GM23338 (cell line): ENCODE measurements at regions not wholly inside any gene's neighbourhood (a gene's known extent, or its start where the extent isn't known, plus 50 kb on each side); places are given as distances from the start of the nearest gene placed in this dataset.

Experiments used
- ATAC-seq: fragments of 200-7000 bp; cut with Tn5 transposase; 3 replicates; pipeline ENCODE4 v1.9.1; 2020
- DNase-seq: peaks from one replicate; pipeline ENCODE4 v3.0.0-alpha.2; 2015; ENCODE audit warnings: low spot score
- H2AFZ ChIP-seq: fragments of 200-600 bp; sonication (generic); 2 replicates; pipeline ENCODE4 v1.8.0; 2016; ENCODE audit warnings: antibody characterized with exemption, mild to moderate bottlenecking, moderate library complexity
- H3F3A ChIP-seq: fragments of 200-600 bp; sonication (generic); replicated peaks from 2 replicates; pipeline ENCODE4 v1.8.0; 2017; ENCODE audit warnings: antibody characterized with exemption, mixed run types, low read depth
- H3K27ac ChIP-seq: fragments of 200-600 bp; sonication (generic); 2 replicates; pipeline ENCODE4 v1.6.1; 2016; ENCODE audit warnings: low read depth
- H3K27me3 ChIP-seq: fragments of 200-600 bp; sonication (generic); 2 replicates; pipeline ENCODE4 v1.8.0; 2016; ENCODE audit warnings: mild to moderate bottlenecking, mixed run types, moderate library complexity; ENCODE audit not compliant: insufficient read depth
- H3K36me3 ChIP-seq: fragments of 200-600 bp; sonication (generic); 2 replicates; pipeline ENCODE4 v1.8.0; 2016; ENCODE audit warnings: mild to moderate bottlenecking; ENCODE audit not compliant: insufficient read depth
- H3K4me1 ChIP-seq: fragments of 200-600 bp; sonication (generic); 2 replicates; pipeline ENCODE4 v1.8.0; 2016; ENCODE audit warnings: mild to moderate bottlenecking, moderate library complexity; ENCODE audit not compliant: insufficient read depth
- H3K4me2 ChIP-seq: fragments of 200-600 bp; sonication (generic); 2 replicates; pipeline ENCODE4 v1.7.1; 2017; ENCODE audit warnings: mixed run types
- H3K4me3 ChIP-seq: fragments of 200-600 bp; sonication (generic); 2 replicates; pipeline ENCODE4 v1.6.1; 2016; ENCODE audit warnings: mixed run types
- H3K79me2 ChIP-seq: fragments of 200-600 bp; sonication (generic); replicated peaks from 2 replicates; pipeline ENCODE4 v1.8.0; 2017; ENCODE audit warnings: mild to moderate bottlenecking; ENCODE audit not compliant: insufficient read depth
- H3K9me2 ChIP-seq: fragments of 200-600 bp; sonication (generic); 2 replicates; pipeline ENCODE4 v1.8.0; 2017; ENCODE audit not compliant: insufficient read depth
- H4K20me1 ChIP-seq: fragments of 200-600 bp; sonication (generic); replicated peaks from 2 replicates; pipeline ENCODE4 v1.8.0; 2017; ENCODE audit warnings: mild to moderate bottlenecking; ENCODE audit not compliant: insufficient read depth
- H3K27ac Mint-ChIP-seq: 2 replicates; pipeline ENCODE4 v1.8.0; 2020; ENCODE audit warnings: inconsistent platforms, mild to moderate bottlenecking, moderate library complexity, mixed read lengths
- H3K27me3 Mint-ChIP-seq: 3 replicates; pipeline ENCODE4 v1.8.0; 2022; ENCODE audit warnings: low read depth, mild to moderate bottlenecking, moderate library complexity, mixed read lengths, inconsistent platforms; ENCODE audit not compliant: insufficient read depth, poor library complexity
- H3K36me3 Mint-ChIP-seq: 3 replicates; pipeline ENCODE4 v1.8.0; 2021; ENCODE audit warnings: low read depth, mild to moderate bottlenecking, inconsistent platforms, moderate library complexity, mixed read lengths
- H3K4me1 Mint-ChIP-seq: 3 replicates; pipeline ENCODE4 v1.8.0; 2020; ENCODE audit warnings: mild to moderate bottlenecking, inconsistent platforms, mixed read lengths
- H3K4me3 Mint-ChIP-seq: 3 replicates; pipeline ENCODE4 v1.8.0; 2021; ENCODE audit warnings: moderate library complexity, mild to moderate bottlenecking, inconsistent platforms, mixed read lengths
- H3K9me3 Mint-ChIP-seq: 3 replicates; pipeline ENCODE4 v1.8.0; 2020; ENCODE audit warnings: moderate library complexity, mild to moderate bottlenecking, inconsistent platforms, mixed read lengths
- CREB1 ChIP-seq: fragments of 250-450 bp; sonication (Bioruptor Pico); IDR thresholded peaks from 2 replicates; pipeline ENCODE4 v1.5.0; 2020; ENCODE audit warnings: low read depth, mild to moderate bottlenecking, moderate library complexity
- CTCF ChIP-seq, 2 experiments: fragments of 200-600 bp in 1 of 2; sonication (generic) in 1 of 2; conservative IDR thresholded peaks; 2 replicates each; pipeline versions ENCODE4 v1.5.1 to v1.6.1; 2016 to 2017; ENCODE audit warnings: antibody characterized with exemption in 2 of 2, low read depth in 2 of 2, mild to moderate bottlenecking in 2 of 2, moderate library complexity in 1 of 2
- ETS1 ChIP-seq: IDR thresholded peaks from 2 replicates; pipeline ENCODE4 v1.6.1; 2016; ENCODE audit warnings: antibody characterized with exemption
- EZH2 ChIP-seq: fragments of 200-600 bp; sonication (generic); IDR thresholded peaks from one replicate; pipeline ENCODE4 v1.8.0; 2017; ENCODE audit warnings: antibody characterized with exemption, mild to moderate bottlenecking, low read depth; ENCODE audit not compliant: unreplicated experiment
- EZH2phosphoT487 ChIP-seq: fragments of 200-600 bp; sonication (generic); IDR thresholded peaks from one replicate; pipeline ENCODE4 v1.8.1; 2018; ENCODE audit warnings: antibody characterized with exemption; ENCODE audit not compliant: unreplicated experiment
- JUNB ChIP-seq: IDR thresholded peaks from one replicate; pipeline ENCODE4 v1.6.1; 2016; ENCODE audit warnings: antibody characterized with exemption; ENCODE audit not compliant: unreplicated experiment
- NANOG ChIP-seq: IDR thresholded peaks from 2 replicates; pipeline ENCODE4 v1.6.1; 2016; ENCODE audit warnings: antibody characterized with exemption, borderline replicate concordance
- POLR2AphosphoS5 ChIP-seq: IDR thresholded peaks from 2 replicates; pipeline ENCODE4 v1.6.1; 2016; ENCODE audit warnings: antibody characterized with exemption, low read depth
- REST ChIP-seq: IDR thresholded peaks from one replicate; pipeline ENCODE4 v1.6.1; 2018; ENCODE audit warnings: antibody characterized with exemption; ENCODE audit not compliant: unreplicated experiment
- STAT1 ChIP-seq: IDR thresholded peaks from one replicate; pipeline ENCODE4 v1.6.1; 2016; ENCODE audit warnings: antibody characterized with exemption; ENCODE audit not compliant: unreplicated experiment
- ZNF114 ChIP-seq: fragments of 250-450 bp; sonication (Bioruptor Pico); IDR thresholded peaks from 2 replicates; pipeline ENCODE4 v1.5.0; 2020; ENCODE audit warnings: mild to moderate bottlenecking, moderate library complexity
- ZNF331 ChIP-seq: fragments of 250-450 bp; sonication (Bioruptor Pico); IDR thresholded peaks from 2 replicates; pipeline ENCODE4 v1.5.0; 2020; ENCODE audit warnings: low read depth, mild to moderate bottlenecking, moderate library complexity
- ZNF462 ChIP-seq: fragments of 250-450 bp; sonication (Bioruptor Pico); IDR thresholded peaks from 2 replicates; pipeline ENCODE4 v1.5.0; 2020; ENCODE audit warnings: mild to moderate bottlenecking, moderate library complexity

- peaks cover 10% of the 10 kb centered on the region; the same call in 1 of the 2 replicates for H3K9me2 ChIP-seq
- no peaks in the 10 kb centered on the region for H4K20me1 ChIP-seq
- no peak overlapping the region for H3K27ac ChIP-seq
- no peak for TF ChIP-seq STAT1
- no peak for TF ChIP-seq ZNF114
- TF ChIP-seq EZH2phosphoT487: no peak
- no peak for TF ChIP-seq ZNF331 (CRISPR knock-in tag)
- TF ChIP-seq ZNF462 (CRISPR knock-in tag): no peak
- no peak for TF ChIP-seq REST
- TF ChIP-seq ETS1: no peak
- TF ChIP-seq POLR2AphosphoS5: no peak
- TF ChIP-seq CTCF (conservative IDR thresholded peaks at IDR 0.05; ENCODE audit: low read depth in 2 of 2): no peak
- no peak for TF ChIP-seq CREB1 (CRISPR knock-in tag)
- no peak for TF ChIP-seq NANOG
- no peak for TF ChIP-seq EZH2
- no peak for TF ChIP-seq JUNB
- H3K36me3 Mint-ChIP-seq: peaks cover 4% of the 10 kb centered on the region
- DNase-seq: no peak
- no peak overlapping the region for H3K4me2 ChIP-seq
- no peak overlapping the region for H3K4me3 Mint-ChIP-seq
- no peaks in the 10 kb centered on the region for H3K79me2 ChIP-seq
- no peaks in the 10 kb centered on the region for H3K4me1 ChIP-seq
- no peak overlapping the region for H3K4me3 ChIP-seq
- no peak for ATAC-seq
- H2AFZ ChIP-seq: no peak overlapping the region
- H3K9me3 Mint-ChIP-seq: peaks cover 4% of the 10 kb centered on the region; the same call in 1 of the 3 replicates
- no peaks in the 10 kb centered on the region for H3K36me3 ChIP-seq
- no peaks in the 10 kb centered on the region for H3K4me1 Mint-ChIP-seq
- peaks cover 3% of the 10 kb centered on the region for H3K27me3 Mint-ChIP-seq
- H3K27me3 ChIP-seq: no peaks in the 10 kb centered on the region
- H3F3A ChIP-seq: no peaks in the 10 kb centered on the region
- no peak overlapping the region for H3K27ac Mint-ChIP-seq
These were observed 294.3 kb downstream of the CDC5L start for GRCh38 chr6:44681761-44682160.
